GOT3 (cell line): ENCODE measurements at regions not wholly inside any gene's neighbourhood (a gene's known extent, or its start where the extent isn't known, plus 50 kb on each side); places are given as distances from the start of the nearest gene placed in this dataset.

Source experiments
- DNase-seq: peaks from one replicate; lab custom pipeline; 2025; ENCODE audit warnings: mixed read lengths; lab: John Stamatoyannopoulos, UW

DNA sequence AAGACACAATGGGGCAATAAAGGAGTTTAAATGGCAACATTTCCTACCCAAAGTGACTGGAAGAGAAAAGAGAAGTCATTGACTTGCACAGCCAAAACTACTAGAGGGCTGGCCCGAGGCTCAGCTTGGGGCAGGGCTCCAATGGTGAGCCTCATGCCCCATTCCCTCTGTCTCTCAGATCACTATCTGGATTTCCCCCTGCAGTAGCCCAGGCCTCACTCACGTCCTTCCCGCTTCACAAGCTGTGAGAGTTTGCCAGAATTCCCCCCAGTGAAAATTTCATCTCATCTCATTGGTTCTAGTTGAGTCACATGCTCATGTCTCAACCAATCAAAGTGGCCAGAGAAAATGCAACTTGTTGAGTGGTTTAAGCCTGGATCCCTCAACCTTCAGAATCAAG lies 181.3 kb downstream of the WDR11 start:
- DNase-seq, result no peak

DNA sequence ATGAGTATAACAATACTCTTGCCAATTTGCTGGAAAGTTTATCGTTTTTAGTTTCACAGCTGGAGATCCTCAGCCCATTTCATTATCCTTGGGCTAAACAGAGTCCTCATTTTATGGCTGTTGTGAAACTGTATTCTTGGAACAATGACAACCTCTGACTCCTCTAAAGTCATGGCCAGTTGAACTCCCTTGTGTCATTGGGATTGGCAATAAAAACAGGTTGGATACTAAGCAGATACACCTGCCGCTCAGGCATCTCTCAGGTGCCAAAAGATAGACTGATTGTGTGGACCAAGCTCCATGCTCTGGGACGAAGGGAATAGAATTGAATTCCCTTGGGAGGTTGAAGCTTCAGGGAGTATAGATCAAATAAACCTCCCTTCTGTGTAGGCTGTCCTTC lies 182.2 kb downstream of the WDR11 start:
- no peak for DNase-seq

DNA sequence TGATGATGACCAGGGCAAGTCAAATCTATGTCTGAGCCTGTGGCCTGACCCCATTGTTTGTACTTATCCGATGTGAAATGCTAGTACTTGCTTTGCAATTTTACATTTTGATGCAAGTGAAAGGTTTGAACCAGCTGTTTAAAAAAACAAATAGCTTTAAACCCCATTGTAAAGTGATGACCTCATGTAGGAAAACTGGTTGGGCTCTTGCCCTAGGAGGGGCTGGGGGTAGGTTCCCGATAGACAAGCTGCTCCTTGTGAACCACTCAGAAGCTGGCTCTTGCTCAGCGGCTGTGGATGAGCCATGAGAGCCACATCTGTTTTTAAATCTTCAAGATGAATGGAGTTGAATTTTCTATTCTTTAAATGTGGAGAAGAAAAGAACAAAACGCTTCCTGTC lies 185.3 kb downstream of the WDR11 start:
- DNase-seq, result no peak

DNA sequence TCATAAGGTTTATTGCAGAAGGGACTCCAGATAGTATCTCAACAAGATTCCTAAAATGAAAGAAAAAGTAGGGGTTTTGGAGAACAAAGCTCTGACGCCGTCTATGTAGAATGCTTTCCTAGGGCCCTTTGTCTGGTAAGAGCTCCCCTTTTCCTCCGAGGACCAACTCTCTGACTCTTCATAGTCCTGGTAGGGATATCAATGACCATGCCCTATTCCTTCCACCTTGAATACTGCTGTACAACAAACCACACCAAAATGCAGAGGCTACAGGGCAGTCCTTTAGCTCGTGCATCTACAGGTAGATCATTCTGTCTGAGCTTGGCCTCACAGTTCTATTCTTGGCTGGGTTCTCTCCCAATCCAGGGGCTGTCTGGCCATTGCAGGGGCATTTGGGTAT lies 190.3 kb downstream of the WDR11 start:
- DNase-seq, result no peak

- no peak for DNase-seq
Measured at GRCh38 chr10:121041906-121042305, 190.7 kb downstream of the WDR11 start.

- no peak for DNase-seq
Measured at GRCh38 chr10:121042342-121042741, 191.2 kb downstream of the WDR11 start.

DNA sequence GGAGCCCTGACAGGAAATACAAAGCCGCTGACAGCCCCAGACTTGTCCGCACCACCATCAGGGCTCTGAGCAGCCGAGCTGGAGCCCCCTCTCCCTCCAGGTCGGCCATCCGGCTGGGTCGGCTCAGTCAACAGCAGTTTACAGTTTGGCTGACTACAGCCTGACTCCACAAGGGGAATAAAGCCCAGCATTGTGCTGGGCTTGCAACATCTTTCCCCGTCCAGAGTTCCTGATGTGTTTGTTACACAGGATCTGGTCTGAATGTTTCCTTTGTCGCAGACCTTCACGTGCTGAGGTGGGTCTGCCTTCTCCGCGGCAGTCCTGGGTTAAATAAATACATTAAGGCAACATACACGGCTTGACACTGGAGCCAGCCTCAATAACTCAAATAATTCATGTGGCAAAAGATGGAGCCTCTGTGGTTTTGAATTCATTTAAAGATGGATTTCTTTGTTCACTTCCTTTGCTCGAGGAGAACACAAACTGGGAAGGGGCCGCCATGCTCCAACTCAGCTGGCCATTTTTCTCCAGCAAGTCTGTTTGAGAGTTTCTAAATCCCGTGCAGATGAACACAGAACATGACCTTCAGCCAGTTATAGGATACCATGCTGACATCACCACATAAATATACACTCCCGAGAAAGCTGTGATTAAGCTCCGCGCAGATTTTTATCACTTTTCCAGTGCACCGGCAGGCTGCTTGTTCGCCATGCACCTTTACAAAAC lies 192.1 kb downstream of the WDR11 start:
- no peak for DNase-seq

GRCh38 chr10:121048749-121049148 lies 197.6 kb downstream of the WDR11 start:
- DNase-seq, result no peak

GRCh38 chr10:121049489-121049888 lies 198.3 kb downstream of the WDR11 start:
- DNase-seq, result no peak

GRCh38 chr10:121049923-121050322 lies 198.8 kb downstream of the WDR11 start:
- DNase-seq, result no peak

- DNase-seq, result no peak
Measured at GRCh38 chr10:121051171-121051570, 200.0 kb downstream of the WDR11 start.

- DNase-seq, result no peak
Measured at GRCh38 chr10:121051696-121052279, 200.6 kb downstream of the WDR11 start.

DNA sequence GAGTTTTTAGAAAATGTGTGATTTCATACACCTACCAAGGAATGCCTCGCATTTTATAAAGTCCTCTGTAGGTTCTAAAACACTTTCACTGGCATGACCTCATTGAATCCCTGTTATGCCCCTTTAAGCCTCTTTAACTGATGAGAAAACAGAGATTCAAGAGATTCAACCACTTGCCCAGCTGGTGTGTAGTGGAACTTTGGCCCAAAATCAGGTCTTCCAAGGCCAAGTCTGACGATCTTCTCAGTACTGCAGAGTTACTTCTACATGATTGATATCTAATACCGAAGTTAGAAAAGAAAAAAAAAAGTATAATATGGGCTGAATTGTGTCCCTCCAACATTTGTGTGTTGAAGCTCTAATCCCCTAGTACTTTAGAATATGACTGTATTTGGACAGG lies 202.0 kb downstream of the WDR11 start:
- DNase-seq, result no peak

GRCh38 chr10:121054874-121055273 lies 203.7 kb downstream of the WDR11 start:
- DNase-seq, result no peak

DNA sequence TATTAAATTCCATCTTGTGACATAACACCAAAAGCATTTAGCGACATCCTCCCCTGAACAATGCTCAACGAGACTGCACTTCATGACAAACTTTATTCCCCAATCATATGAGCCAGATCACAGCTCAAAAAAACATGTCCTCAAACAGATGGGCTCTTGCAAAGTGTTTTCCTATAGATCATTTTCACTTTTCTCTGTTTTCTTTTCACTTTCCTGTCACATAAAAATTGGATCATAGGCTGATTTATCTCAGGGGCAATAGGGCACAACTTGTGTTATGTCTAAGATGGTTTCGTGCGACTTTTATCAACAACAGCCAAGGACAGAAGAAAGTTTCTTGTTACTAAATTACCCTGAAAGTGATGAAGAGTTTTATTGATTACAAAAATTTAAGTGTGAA lies 206.1 kb downstream of the WDR11 start:
- no peak for DNase-seq

DNA sequence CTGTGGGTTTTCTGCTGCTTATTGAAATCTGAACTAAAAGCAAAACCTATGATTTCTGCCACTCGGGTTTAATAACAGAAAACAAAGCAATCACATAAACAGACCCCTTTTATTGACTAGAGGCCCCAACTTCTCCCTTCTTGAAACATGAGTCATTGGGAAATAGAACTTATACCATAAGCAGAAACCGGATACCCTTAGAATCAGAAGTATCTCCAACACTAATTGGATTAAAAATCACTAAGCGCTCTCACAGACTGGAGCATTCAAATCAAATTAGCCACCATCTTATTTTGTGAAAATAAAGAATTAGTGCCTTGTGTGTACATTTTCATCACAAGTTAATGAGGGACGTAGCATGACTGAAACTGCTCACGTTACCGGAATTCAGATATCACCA lies 206.9 kb downstream of the WDR11 start:
- DNase-seq, result no peak

DNA sequence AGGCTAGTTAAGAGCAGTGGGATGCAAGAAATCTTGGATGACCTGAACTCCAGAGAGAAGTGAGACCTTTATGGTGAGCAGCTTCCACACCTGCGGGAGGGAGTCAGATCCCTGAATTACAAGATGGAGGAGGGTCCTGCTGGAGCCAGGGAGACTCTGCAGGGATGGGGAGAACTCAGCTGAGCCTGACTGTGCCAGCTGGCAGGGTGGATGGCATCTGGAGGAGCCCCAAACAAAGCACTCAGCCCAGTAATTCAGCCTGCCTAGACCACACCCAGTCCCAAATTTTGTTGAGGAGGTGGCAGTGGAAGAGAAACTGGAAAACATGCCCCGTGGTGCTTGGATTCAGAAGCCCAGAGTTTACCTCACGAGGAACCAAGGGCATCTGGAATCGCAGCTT lies 208.2 kb downstream of the WDR11 start:
- DNase-seq, result no peak

- no peak for DNase-seq
Measured at GRCh38 chr10:121062115-121062514, 211.0 kb downstream of the WDR11 start.

DNA sequence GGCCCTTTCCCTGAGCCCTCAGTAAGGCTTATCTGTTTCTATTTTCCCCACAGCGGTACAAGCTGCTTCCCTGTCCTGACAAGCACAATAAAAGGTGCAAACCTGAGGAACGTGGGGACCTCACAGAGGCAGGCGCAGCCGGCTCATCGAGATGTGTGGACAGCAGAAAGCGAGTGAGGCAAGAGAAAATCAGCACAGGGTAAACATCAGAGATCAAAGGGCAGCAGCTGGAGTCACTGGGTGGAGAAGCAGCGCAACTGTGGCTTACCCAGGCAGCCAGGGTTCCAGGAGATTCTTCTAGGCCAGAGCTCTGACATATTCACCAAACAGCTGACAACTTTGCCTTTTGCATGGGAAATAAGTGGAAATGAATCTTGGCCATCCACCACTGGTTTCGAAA lies 212.6 kb downstream of the WDR11 start:
- no peak for DNase-seq

DNA sequence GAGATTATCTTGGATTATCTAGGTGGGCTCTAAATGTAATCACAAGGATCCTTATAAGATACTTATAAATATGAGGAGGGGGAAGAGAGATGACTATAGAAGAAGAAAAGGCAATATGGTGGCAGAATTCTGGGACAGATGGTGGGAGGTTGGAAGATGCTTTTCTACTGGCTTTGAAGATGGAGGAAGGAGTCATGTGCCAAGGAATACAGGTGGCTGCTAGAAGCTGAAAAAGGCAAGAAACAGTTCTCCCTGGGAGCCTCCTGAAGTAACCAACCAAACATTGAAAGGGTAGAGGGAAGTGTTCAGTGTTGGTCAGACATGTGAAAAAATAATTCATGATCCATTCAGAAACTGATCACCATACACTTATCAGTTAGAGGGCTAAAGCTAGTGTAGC lies 213.3 kb downstream of the WDR11 start:
- DNase-seq, result no peak

DNA sequence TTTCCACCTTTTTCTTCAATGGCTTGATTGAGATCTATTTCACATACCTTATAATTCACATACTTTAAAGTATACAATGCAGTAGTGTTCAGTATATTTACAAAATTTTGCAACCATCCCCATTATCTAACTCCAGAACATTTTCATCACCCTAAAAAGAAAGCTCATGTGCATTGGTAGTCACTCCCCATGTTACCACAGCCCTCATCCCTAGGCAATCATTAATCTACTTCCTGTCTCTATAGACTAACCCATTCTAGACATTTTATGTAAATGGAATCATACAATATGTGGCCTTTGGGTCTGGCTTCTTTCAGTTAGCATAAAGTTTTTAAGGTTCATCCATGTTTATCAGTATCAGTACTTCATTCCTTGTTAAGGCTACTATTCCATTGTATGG lies 214.2 kb downstream of the WDR11 start:
- no peak for DNase-seq

- no peak for DNase-seq
Measured at GRCh38 chr10:121069061-121069850, 218.1 kb downstream of the WDR11 start.
